ENCODE measurements at regions not wholly inside any gene's neighbourhood (a gene's known extent, or its start where the extent isn't known, plus 50 kb on each side); places are given as distances from the start of the nearest gene placed in this dataset.

DNA sequence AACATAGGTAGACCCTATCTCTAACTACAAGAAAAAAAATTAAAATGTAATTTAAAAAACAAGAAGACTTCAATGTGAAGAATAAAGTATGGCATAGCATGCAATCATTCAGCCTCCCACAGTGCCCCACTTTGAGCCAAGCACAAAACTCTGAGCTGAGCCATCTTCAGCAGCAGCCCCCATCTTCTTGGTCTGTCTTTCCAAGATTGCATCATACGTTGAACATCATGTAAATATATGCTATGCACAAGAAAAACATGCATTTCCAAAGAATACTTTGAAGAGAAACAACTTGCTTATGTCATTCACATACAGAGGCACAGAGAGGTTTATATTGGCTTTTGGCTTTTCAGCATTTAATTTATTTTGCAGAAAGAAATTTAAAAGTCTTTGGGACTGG lies 105.8 kb upstream of the TMPO start:
- TF ChIP-seq GATA3 (IDR thresholded peaks at IDR 0.05; ENCODE audit: low read depth, low read length) (no peak), GATA2 (IDR thresholded peaks at IDR 0.05; ENCODE audit: low read depth, low read length) (no peak)

Data from SH-SY5Y (cell line).